SK-N-DZ (cell line): ENCODE measurements at regions not wholly inside any gene's neighbourhood (a gene's known extent, or its start where the extent isn't known, plus 50 kb on each side); places are given as distances from the start of the nearest gene placed in this dataset.

Experiments used
- DNase-seq: peaks from one replicate; pipeline ENCODE4 v3.0.0-alpha.2; 2015; ENCODE audit warnings: low spot score

DNA sequence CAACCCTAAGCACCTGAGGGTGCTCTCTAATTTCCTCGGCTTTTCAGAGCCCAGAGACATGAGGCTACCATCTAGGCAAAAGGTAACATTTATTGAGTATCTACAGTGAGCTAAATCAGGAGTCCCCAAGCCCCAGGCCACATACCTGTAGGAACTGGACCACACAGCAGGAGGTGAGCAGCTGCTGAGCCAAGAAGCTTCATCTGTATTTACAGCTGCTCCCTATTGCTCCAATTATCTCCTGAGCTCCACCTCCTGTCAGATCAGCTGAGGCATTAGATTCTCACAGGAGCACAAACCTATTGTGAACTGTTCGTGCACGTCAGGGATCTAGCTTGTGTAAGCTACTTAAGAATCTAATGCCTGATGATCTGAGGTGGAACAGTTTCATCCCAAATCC lies 70.2 kb downstream of the RND3 start:
- no peak for DNase-seq

- DNase-seq, result no peak
Measured at GRCh38 chr2:150415022-150415421, 72.4 kb downstream of the RND3 start.

- DNase-seq, result no peak
Measured at GRCh38 chr2:150413910-150414309, 73.6 kb downstream of the RND3 start.

DNA sequence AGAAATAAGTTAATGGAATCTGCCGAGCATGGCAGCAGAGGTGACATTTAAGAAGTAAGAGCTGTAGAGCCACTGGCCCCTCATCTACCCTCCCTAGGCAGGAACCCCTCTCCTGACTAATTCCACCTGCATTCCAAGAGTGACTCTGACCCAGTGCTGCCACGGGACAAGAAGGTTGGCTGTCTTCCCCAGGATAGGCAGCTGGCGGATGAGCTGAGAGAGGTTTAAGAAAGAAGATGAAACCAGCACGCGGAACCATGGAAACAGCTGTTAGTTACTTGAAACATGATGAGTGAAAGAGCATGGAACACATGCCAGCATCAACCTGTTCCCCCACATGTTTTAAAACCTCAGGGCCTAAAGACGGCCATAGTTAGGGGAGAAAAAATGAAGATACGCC lies 74.1 kb downstream of the RND3 start:
- DNase-seq, result no peak

DNA sequence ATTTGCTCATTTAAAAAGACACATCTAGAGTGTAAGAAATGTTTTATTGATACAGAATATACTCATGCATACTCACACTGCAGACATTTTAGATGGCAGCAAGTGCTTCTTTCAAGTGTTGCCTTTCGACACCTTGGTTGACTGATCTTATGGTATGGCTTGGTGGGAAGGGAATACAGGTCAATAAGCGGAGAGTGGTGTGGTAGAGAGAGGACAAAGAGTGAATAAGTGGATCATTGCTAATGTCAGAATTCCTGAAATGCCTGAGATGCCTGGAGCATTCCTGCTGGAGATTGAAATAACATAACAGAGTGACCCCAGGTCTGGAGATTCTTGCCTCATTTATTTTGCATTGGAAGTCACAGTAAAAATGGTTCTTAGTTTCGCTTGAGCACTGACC lies 76.7 kb downstream of the RND3 start:
- no peak for DNase-seq

GRCh38 chr2:150409196-150409595 lies 78.3 kb downstream of the RND3 start:
- DNase-seq, result no peak

GRCh38 chr2:150404147-150404546 lies 83.3 kb downstream of the RND3 start:
- DNase-seq, result no peak

GRCh38 chr2:150403457-150403856 lies 84.0 kb downstream of the RND3 start:
- no peak for DNase-seq

- DNase-seq, result no peak
Measured at GRCh38 chr2:150402953-150403352, 84.5 kb downstream of the RND3 start.

- no peak for DNase-seq
Measured at GRCh38 chr2:150400849-150401248, 86.6 kb downstream of the RND3 start.

GRCh38 chr2:150392614-150393013 lies 94.9 kb downstream of the RND3 start:
- DNase-seq, result no peak

GRCh38 chr2:150391779-150392178 lies 95.7 kb downstream of the RND3 start:
- DNase-seq, result no peak

GRCh38 chr2:150389447-150389846 lies 98.0 kb downstream of the RND3 start:
- no peak for DNase-seq

- no peak for DNase-seq
Measured at GRCh38 chr2:150388289-150388625, 99.2 kb downstream of the RND3 start.

DNA sequence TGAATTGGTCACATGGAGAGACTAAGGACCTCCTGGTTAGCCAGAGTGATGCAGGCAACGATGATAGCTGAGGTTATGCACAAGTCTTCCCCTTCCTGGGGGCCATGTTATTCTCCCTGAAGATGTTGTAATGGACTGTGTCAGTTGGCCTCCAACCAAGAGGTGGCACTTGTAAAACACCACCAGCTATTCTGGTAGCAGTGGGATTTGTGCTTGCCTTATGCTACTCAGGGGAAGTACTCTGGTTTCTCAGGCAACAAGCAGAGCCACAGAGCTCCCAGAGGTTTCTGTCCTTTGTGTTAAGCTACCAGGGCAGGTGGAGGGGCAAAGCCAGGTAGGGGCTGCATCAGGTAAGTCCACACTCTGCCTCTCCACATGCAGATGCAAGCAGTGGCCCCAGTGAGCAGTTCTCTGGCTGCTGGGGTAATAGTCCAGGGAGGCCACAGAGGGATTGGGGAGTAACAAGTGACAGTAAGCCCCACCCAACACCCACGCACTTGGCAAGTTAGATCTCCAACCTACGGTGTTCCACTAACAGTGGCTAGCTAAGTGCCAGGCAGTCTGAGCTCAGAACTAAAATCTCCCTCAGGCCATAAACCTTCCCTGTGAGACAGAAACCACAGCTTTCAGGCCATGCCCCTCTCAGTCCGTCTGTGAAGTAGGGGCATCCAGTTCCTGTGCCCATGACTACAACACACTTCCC lies 99.7 kb downstream of the RND3 start:
- DNase-seq, result no peak

DNA sequence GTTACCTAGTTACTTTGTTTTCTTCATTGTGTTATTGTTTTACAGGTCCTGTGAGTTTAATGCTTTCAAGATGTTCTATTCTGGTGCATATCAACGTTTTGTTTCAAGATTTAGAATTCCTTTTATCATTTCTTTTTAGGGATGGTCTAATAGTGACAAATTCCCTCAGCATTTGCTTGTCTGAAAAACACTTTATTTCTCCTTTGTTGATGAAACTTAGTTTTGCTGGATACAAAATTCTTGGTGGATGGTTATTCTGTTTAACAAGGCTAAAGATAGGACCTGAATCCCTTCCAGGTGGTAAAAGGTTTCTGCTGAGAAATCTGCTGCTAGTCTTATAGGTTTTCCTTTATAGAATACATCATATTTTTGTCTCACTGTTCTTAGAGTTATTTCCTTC lies 102.3 kb downstream of the RND3 start:
- DNase-seq, result no peak

DNA sequence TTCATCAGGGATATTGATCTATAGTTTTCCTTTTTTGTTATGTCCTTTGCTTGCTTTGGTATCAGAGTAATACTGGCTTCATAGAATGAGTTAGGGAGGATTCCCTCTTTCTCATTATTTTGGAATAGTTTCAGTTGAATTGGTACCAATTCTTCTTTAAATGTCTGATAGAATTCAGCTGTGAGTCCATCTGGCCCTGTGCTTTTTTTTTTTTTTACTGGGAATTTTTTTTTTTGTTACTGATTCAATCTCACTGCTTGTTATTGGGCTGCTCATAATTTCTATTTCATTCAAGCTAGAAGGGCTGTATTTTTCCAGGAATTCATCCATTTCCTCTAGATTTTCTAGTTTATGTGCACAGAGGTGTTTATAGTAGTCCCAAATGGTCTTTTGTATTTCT lies 103.9 kb downstream of the RND3 start:
- no peak for DNase-seq

DNA sequence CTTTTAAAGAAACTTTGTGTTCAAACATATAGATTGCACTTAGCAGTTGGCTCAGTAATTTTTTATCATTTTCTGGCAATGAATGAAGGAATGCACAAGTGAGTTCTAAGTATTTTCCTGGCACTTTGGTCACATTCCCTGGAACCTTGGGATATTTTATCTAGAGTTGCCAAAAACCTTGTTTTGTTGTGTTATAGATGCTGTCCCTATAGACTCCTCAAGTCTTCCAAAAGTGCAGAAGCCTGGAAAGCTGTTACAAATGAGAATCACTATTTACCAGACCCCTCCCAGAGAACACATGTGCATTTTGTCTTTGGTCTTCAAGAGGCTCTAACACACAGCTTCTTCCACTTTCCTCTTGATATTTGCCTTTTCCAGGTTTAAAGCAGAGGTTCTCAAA lies 108.3 kb downstream of the RND3 start:
- no peak for DNase-seq

- DNase-seq, result no peak
Measured at GRCh38 chr2:150378686-150379085, 108.8 kb downstream of the RND3 start.

DNA sequence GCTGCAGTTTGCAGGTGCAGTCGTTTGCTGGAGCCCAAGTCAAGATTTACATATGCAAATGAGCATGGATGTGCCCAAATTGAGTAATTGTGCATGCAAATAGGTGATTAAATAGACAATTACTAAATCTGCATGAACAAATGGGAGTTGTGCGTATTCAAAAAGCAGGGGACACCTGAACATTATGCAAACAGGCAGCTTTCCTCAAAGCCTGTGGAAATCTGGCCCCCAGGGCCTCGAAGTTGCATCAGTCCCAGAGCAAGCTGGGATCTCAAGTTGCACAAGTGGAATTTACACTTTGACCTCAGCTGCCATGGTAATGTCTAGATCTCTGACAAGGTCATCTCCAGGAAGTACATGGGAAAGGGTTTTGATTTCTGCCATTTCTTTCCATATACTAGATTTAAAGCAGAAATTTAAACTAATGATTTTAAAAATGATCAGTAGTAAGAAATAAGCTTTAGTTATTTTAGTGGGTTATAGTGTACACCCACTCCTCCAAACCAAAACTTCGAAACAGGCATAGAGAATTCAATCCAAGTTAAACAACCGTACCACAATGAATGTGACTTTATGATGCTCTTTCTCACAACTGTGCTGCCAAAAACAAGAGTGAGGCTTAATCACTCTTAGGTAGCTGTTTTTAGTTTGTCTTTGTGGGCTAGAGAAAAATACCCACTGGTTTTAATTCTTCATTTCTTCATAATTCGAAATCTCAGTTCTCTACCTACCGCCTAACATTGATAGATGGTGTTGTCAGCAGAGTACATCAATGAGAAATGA lies 110.7 kb downstream of the RND3 start:
- no peak for DNase-seq

GRCh38 chr2:150375333-150375732 lies 112.1 kb downstream of the RND3 start:
- DNase-seq, result no peak

DNA sequence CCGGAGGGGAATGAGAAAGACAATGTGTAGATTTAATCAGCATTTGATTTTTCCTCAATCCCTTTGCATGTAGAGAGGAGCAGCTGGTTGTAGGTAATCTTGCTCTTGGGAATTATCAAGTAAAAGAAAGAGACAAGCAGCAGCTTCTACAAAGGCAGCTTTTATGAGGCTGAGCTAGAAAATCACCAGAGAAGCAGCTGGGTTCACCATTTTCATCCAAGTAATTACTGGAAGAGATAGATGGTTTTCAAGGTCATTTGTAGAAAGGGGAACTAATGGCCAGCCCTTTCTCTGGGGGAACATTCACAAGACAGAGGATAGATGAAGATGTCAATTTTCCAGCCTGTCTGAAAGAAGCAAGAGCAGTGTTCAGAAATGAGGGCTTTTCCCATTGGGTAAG lies 113.0 kb downstream of the RND3 start:
- DNase-seq, result no peak

- no peak for DNase-seq
Measured at GRCh38 chr2:150373374-150373773, 114.1 kb downstream of the RND3 start.
